PC-9 (cell line): ENCODE measurements at regions not wholly inside any gene's neighbourhood (a gene's known extent, or its start where the extent isn't known, plus 50 kb on each side); places are given as distances from the start of the nearest gene placed in this dataset.

Source experiments
- BruUV-seq: library from RNA; stranded (reverse); fragments of 400-500 nt; replicated peaks from 2 replicates; lab custom pipeline; 2021; lab: Mats Ljungman, UMichigan
- CTCF ChIA-PET: fragments of 300-600 bp; sonication (Branson Sonifier 250); formaldehyde crosslinking; loops from one replicate; lab custom pipeline; 2022; ENCODE audit warnings: antibody characterized with exemption; lab: Charles Lee
- POLR2A ChIA-PET: fragments of 300-600 bp; sonication (Branson Sonifier 250); formaldehyde crosslinking; loops from one replicate; lab custom pipeline; 2022; ENCODE audit warnings: antibody characterized with exemption; ENCODE audit not compliant: unreplicated experiment; lab: Charles Lee
- DNase-seq, 2 experiments: peaks; one replicate each; pipeline versions ENCODE4 v3.0.0 to v3.0.0-alpha.2; 2015 to 2022; ENCODE audit warnings: mixed read lengths in 1 of 2
- H2AFZ ChIP-seq: fragments of 200-600 bp; sonication (generic); 2 replicates; pipeline ENCODE4 v1.8.1; 2017; ENCODE audit warnings: antibody characterized with exemption
- H3F3A ChIP-seq: fragments of 200-600 bp; sonication (generic); 2 replicates; pipeline ENCODE4 v1.8.1; 2017; ENCODE audit warnings: antibody characterized with exemption, mild to moderate bottlenecking, low read depth; ENCODE audit not compliant: insufficient read depth
- H3K27ac ChIP-seq: fragments of 200-600 bp; sonication (generic); 2 replicates; pipeline ENCODE4 v1.6.1; 2016; ENCODE audit warnings: mixed run types
- H3K27me3 ChIP-seq: fragments of 200-600 bp; sonication (generic); 2 replicates; pipeline ENCODE4 v1.6.1; 2016; ENCODE audit warnings: low read depth, mixed run types; ENCODE audit not compliant: insufficient read depth
- H3K36me3 ChIP-seq: fragments of 200-600 bp; sonication (generic); 2 replicates; pipeline ENCODE4 v1.6.1; 2016; ENCODE audit warnings: low read depth, mixed run types
- H3K4me1 ChIP-seq: fragments of 200-600 bp; sonication (generic); replicated peaks from 2 replicates; pipeline ENCODE4 v1.6.1; 2016; ENCODE audit warnings: mixed run types; ENCODE audit not compliant: insufficient read depth
- H3K4me2 ChIP-seq: fragments of 200-600 bp; sonication (generic); 2 replicates; pipeline ENCODE4 v1.6.1; 2017; ENCODE audit warnings: mixed run types
- H3K4me3 ChIP-seq: fragments of 200-600 bp; sonication (generic); 2 replicates; pipeline ENCODE4 v1.6.1; 2016; ENCODE audit warnings: mixed run types
- H3K79me2 ChIP-seq: fragments of 200-600 bp; sonication (generic); 2 replicates; pipeline ENCODE4 v1.6.1; 2017; ENCODE audit warnings: low read depth, mixed run types
- H3K9me2 ChIP-seq: fragments of 200-600 bp; sonication (generic); 2 replicates; pipeline ENCODE4 v1.8.1; 2017; ENCODE audit warnings: mild to moderate bottlenecking; ENCODE audit not compliant: insufficient read depth
- H3K9me3 ChIP-seq: fragments of 200-600 bp; sonication (generic); 2 replicates; pipeline ENCODE4 v1.8.1; 2016; ENCODE audit warnings: low read depth; ENCODE audit not compliant: insufficient read depth
- H4K20me1 ChIP-seq: fragments of 200-600 bp; sonication (generic); 2 replicates; pipeline ENCODE4 v1.8.1; 2017; ENCODE audit not compliant: insufficient read depth
- EZH2 ChIP-seq: fragments of 200-600 bp; sonication (generic); IDR thresholded peaks from 2 replicates; pipeline ENCODE4 v1.8.0; 2017; ENCODE audit warnings: antibody characterized with exemption, low read depth
- intact Hi-C: fragments of 100-400 bp; cut with micrococcal nuclease; formaldehyde crosslinking; loops from one replicate; pipeline ENCODE4 v1.10.0; 2022; ENCODE audit not compliant: unreplicated experiment
- TF ChIP-seq, protein P1 (sequence below): fragments of 200-600 bp; sonication (generic); conservative IDR thresholded peaks from 2 replicates; pipeline ENCODE4 v1.6.1; 2017; ENCODE audit warnings: mixed run types, antibody characterized with exemption, mild to moderate bottlenecking, moderate library complexity

- BruUV-seq, result no TSS peak
- Histone ChIP-seq H4K20me1 (no peaks in the 10 kb centered on the region), H3K9me2 (no peaks in the 10 kb centered on the region), H3K79me2 (no peaks in the 10 kb centered on the region), H3K4me1 (peaks cover 16% of the 10 kb centered on the region; the same call in 1 of the 2 replicates), H2AFZ (no peak overlapping the region), H3K9me3 (no peaks in the 10 kb centered on the region), H3K36me3 (no peaks in the 10 kb centered on the region), H3K4me2 (no peak overlapping the region), H3K27ac (no peak overlapping the region), H3K27me3 (no peaks in the 10 kb centered on the region), H3K4me3 (no peak overlapping the region), H3F3A (peaks cover 7% of the 10 kb centered on the region; the same call in 1 of the 2 replicates)
- no peak for TF ChIP-seq EZH2
- TF ChIP-seq, protein P1, sequence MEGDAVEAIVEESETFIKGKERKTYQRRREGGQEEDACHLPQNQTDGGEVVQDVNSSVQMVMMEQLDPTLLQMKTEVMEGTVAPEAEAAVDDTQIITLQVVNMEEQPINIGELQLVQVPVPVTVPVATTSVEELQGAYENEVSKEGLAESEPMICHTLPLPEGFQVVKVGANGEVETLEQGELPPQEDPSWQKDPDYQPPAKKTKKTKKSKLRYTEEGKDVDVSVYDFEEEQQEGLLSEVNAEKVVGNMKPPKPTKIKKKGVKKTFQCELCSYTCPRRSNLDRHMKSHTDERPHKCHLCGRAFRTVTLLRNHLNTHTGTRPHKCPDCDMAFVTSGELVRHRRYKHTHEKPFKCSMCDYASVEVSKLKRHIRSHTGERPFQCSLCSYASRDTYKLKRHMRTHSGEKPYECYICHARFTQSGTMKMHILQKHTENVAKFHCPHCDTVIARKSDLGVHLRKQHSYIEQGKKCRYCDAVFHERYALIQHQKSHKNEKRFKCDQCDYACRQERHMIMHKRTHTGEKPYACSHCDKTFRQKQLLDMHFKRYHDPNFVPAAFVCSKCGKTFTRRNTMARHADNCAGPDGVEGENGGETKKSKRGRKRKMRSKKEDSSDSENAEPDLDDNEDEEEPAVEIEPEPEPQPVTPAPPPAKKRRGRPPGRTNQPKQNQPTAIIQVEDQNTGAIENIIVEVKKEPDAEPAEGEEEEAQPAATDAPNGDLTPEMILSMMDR, result no peak
- DNase-seq, result no peak
- intact Hi-C loops, result no loop called here
- POLR2A ChIA-PET, result no interaction called here
- CTCF ChIA-PET, result no interaction called here
These were observed 236.0 kb upstream of the ECI2 start for GRCh38 chr6:4371207-4371921.

DNA sequence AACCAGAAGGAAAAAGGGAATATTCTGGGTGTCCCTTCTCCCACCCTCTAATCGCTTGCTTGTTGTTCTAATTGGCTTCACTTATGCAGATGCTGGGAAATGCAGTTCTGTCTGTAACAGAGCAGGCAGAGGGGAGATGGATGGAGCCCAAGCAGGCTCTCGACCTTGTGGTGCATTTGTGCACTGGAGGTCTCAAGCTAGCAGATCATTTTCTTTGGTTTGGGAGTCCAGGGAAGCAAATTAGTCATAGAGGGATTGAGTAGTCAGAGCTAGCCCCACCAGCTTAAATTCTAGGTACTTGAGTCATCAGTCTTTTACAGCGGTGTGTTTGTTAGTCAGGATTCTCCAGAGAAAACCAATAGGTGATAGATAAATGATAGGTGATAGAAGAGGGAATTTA, 234.7 kb upstream of the ECI2 start:
- DNase-seq, result peak in 1 of 2 experiments; percentile 77
- H3K79me2 ChIP-seq, result no peaks in the 10 kb centered on the region
- peaks cover 16% of the 10 kb centered on the region; the same call in 1 of the 2 replicates for H3K4me1 ChIP-seq
- peak overlapping the region; percentile 46 for H3K27ac ChIP-seq
- intact Hi-C loops, result no loop called here
- H2AFZ ChIP-seq, result peak overlapping the region; percentile 52; the same call in 1 of the 2 replicates
- peak overlapping the region; percentile 38 for H3K4me2 ChIP-seq
- no peaks in the 10 kb centered on the region for H3K27me3 ChIP-seq
- no peaks in the 10 kb centered on the region for H4K20me1 ChIP-seq
- ChIA-PET POLR2A (no interaction called here), CTCF (interaction anchor here (1.0 kb wide), 1 partner anchor 19 kb away, joined by 3 read pairs; no protein-coding TSS in a partner anchor)
- no peak overlapping the region for H3K4me3 ChIP-seq
- no TSS peak for BruUV-seq
- TF ChIP-seq, protein P1, result no peak
- no peaks in the 10 kb centered on the region for H3K9me2 ChIP-seq
- H3K9me3 ChIP-seq, result no peaks in the 10 kb centered on the region
- H3F3A ChIP-seq, result peaks cover 7% of the 10 kb centered on the region; the same call in 1 of the 2 replicates
- H3K36me3 ChIP-seq, result no peaks in the 10 kb centered on the region

GRCh38 chr6:4369616-4370015, 234.2 kb upstream of the ECI2 start:
- DNase-seq, result peak in 1 of 2 experiments; percentile 11
- Histone ChIP-seq H3K79me2 (no peaks in the 10 kb centered on the region), H3K27ac (peak overlapping the region; percentile 46), H3K4me1 (peaks cover 16% of the 10 kb centered on the region; the same call in 1 of the 2 replicates), H3K9me2 (no peaks in the 10 kb centered on the region), H3F3A (peaks cover 7% of the 10 kb centered on the region; the same call in 1 of the 2 replicates), H3K4me2 (peak overlapping the region; percentile 38), H4K20me1 (no peaks in the 10 kb centered on the region), H3K36me3 (no peaks in the 10 kb centered on the region), H3K9me3 (no peaks in the 10 kb centered on the region), H3K4me3 (no peak overlapping the region), H2AFZ (peak overlapping the region; percentile 52; the same call in 1 of the 2 replicates), H3K27me3 (no peaks in the 10 kb centered on the region)
- no TSS peak for BruUV-seq
- TF ChIP-seq, protein P1, result no peak
- no peak for TF ChIP-seq EZH2
- intact Hi-C loops, result no loop called here
- ChIA-PET CTCF (no interaction called here), POLR2A (no interaction called here)
